Pancreas (tissue), 10 donors: ENCODE measurements at regions not wholly inside any gene's neighbourhood (a gene's known extent, or its start where the extent isn't known, plus 50 kb on each side); places are given as distances from the start of the nearest gene placed in this dataset.

Experiments used
- ATAC-seq, 4 donors: fragments of 200-7000 bp; cut with Tn5 transposase; one replicate each; pipeline versions ENCODE4 v1.8.0 to v1.9.1; 2020; ENCODE audit warnings: mild to moderate bottlenecking in 4 of 4, moderate library complexity in 4 of 4
- DNase-seq, 6 donors: peaks; one replicate each; pipeline ENCODE4 v3.0.0-alpha.2; 2020
- FAIRE-seq: peaks from 2 replicates; lab custom pipeline; 2012; peaks lifted over from hg19 to GRCh38; lab: Jason Lieb, UNC
- H3K27ac ChIP-seq, 4 donors: fragments of 200-600 bp; sonication (generic); 1 replicate in 3 of 4; 2 replicates in 1 of 4; pipeline versions ENCODE4 v1.5.0 to v1.8.0; 2020
- H3K27me3 ChIP-seq, 4 donors: fragments of 200-600 bp; one replicate each; pipeline ENCODE4 v1.8.0; 2021
- H3K36me3 ChIP-seq, 3 donors: fragments of 200-600 bp; sonication (generic) in 1 of 3; one replicate each; pipeline versions ENCODE4 v1.5.0 to v1.8.0; 2020 to 2021
- H3K4me1 ChIP-seq, 3 donors: fragments of 200-600 bp; one replicate each; pipeline ENCODE4 v1.8.0; 2021
- H3K4me3 ChIP-seq, 4 donors: fragments of 200-600 bp; sonication (generic) in 2 of 4; one replicate each; pipeline versions ENCODE4 v1.5.0 to v1.8.0; 2020 to 2021
- H3K9me3 ChIP-seq, 4 donors: fragments of 200-600 bp; one replicate each; pipeline ENCODE4 v1.8.0; 2021
- WGBS, 2 donors: extraction: QIAGEN DNeasy Blood & Tissue Kit; methylation state at CpG; one replicate each; pipeline ENCODE4 v1.1.7; 2013; 5-methylcytosine and 5-hydroxymethylcytosine counted together
- intact Hi-C, 3 donors: fragments of 100-400 bp; cut with DNase I; formaldehyde crosslinking; loops; one replicate each; pipeline versions ENCODE4 v1.11.1 to v1.14.2; 2022
- TF ChIP-seq, protein P1 (sequence below), 4 donors: fragments of 200-600 bp; sonication (generic) in 3 of 4; IDR thresholded peaks; one replicate each; pipeline versions ENCODE4 v1.5.0 to v1.8.0; 2021; ENCODE audit warnings: antibody characterized with exemption in 4 of 4
- donor health status: healthy with polysubstance abuse.
- donor health status: DM: no; HTN: no; CAD: no; lungs with moderate emphysema.
- donor health status: DM: no; HTN: no; CAD: no.
- donor health status: control.
- donor health status: control.
- donor health status: Bipolar disorder and iron deficiency.
- donor health status: DM: yes; HTN: yes; CAD: no.
- donor health status: DM: no; HTN: no; CAD: no.
- donor health status: DM: no; HTN: no; CAD: no.
- donor health status: DM: yes; HTN: yes; CAD: no.

DNA sequence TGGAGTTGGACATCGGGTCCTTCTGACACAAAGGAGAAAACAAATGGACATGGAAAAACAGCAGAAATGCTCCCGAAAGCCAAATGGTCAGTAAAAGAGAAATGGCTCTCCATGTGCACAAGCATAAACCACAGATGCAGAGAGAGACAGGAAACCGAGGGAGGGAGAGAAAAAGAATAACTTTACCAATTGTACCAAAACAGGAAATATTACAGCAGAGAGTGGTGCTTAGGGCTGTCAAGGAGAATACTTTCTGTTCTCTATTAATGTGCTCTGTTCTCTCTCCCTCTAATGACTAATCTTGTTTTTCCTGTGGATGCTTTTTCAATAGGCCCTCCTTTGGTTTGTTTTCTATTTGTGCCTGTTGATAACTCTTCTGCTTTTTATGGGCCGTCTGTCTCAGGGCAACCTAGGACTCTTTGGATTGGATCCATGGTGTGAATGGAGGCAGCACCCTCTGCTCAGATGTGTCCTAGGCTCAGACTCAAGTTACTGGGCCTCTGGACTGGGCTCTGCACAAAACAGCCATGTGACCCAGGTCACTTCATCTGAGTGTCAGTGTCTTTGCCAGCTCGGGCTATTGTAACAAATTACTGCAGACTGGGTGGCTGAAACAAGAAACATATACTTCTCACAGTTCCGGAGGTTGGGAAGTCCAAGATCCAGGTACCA lies 663.0 kb downstream of the NPHP4 start:
- intact Hi-C loops: no loop called here
- no peak for ATAC-seq
- no peaks in the 10 kb centered on the region for H3K27me3 ChIP-seq
- DNase-seq: no peak
- H3K4me1 ChIP-seq: no peaks in the 10 kb centered on the region
- 48 to 61% methylated on average over 6 of the region's 6 CpGs for WGBS, 2 donors
- no peak for FAIRE-seq
- TF ChIP-seq, protein P1, sequence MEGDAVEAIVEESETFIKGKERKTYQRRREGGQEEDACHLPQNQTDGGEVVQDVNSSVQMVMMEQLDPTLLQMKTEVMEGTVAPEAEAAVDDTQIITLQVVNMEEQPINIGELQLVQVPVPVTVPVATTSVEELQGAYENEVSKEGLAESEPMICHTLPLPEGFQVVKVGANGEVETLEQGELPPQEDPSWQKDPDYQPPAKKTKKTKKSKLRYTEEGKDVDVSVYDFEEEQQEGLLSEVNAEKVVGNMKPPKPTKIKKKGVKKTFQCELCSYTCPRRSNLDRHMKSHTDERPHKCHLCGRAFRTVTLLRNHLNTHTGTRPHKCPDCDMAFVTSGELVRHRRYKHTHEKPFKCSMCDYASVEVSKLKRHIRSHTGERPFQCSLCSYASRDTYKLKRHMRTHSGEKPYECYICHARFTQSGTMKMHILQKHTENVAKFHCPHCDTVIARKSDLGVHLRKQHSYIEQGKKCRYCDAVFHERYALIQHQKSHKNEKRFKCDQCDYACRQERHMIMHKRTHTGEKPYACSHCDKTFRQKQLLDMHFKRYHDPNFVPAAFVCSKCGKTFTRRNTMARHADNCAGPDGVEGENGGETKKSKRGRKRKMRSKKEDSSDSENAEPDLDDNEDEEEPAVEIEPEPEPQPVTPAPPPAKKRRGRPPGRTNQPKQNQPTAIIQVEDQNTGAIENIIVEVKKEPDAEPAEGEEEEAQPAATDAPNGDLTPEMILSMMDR (IDR thresholded peaks at IDR 0.05): no peak
- H3K4me3 ChIP-seq: no peak overlapping the region
- no peaks in the 10 kb centered on the region for H3K9me3 ChIP-seq
- no peaks in the 10 kb centered on the region for H3K36me3 ChIP-seq
- H3K27ac ChIP-seq: no peak overlapping the region

- Histone ChIP-seq H3K4me1 (no peaks in the 10 kb centered on the region), H3K4me3 (no peak overlapping the region), H3K36me3 (no peaks in the 10 kb centered on the region), H3K27me3 (no peaks in the 10 kb centered on the region), H3K27ac (no peak overlapping the region), H3K9me3 (peaks cover 0 to 2% (median 0%) of the 10 kb centered on the region in 4 donors)
- TF ChIP-seq, protein P1 (IDR thresholded peaks at IDR 0.05): no peak
- intact Hi-C loops: no loop called here
- 32 to 44% methylated on average over 2 of the region's 2 CpGs for WGBS, 2 donors
- DNase-seq: no peak
- no peak for ATAC-seq
- no peak for FAIRE-seq
Observed at GRCh38 chr1:5324883-5325282, 667.3 kb downstream of the NPHP4 start.

GRCh38 chr1:5318143-5318816 lies 663.9 kb downstream of the AJAP1 start:
- no peak overlapping the region for H3K4me3 ChIP-seq
- H3K9me3 ChIP-seq: peaks cover 0 to 3% (median 0%) of the 10 kb centered on the region in 4 donors
- TF ChIP-seq, protein P1 (IDR thresholded peaks at IDR 0.05): no peak
- FAIRE-seq (no peak), ATAC-seq (no peak), DNase-seq (no peak)
- H3K36me3 ChIP-seq: no peaks in the 10 kb centered on the region
- intact Hi-C loops: no loop called here
- peaks cover 0 to 4% (median 0%) of the 10 kb centered on the region in 4 donors for H3K27me3 ChIP-seq
- H3K27ac ChIP-seq: no peak overlapping the region
- no peaks in the 10 kb centered on the region for H3K4me1 ChIP-seq
- 66 to 78% methylated on average over 15 of the region's 15 CpGs for WGBS, 2 donors

DNA sequence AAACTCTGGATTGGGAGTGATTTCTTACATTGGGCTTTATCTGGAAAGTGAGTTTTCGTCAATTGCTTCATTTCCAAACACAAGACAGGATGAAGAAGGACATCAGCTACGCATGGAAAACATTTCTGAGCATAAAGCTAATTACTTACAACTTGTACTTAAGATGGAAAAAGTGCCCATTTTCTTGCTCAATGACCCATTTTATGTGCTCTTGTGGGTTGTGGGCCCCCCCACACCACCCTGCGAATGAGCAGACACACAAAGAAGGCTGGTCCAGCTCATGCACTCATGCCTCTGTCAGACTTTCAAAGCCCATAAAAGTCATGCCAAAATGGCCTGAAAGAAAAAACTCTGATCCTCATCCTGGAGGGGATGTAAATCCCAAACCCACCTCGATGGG lies 663.0 kb downstream of the AJAP1 start:
- no peaks in the 10 kb centered on the region for H3K4me1 ChIP-seq
- DNase-seq (no peak), ATAC-seq (no peak), FAIRE-seq (no peak)
- no peaks in the 10 kb centered on the region for H3K36me3 ChIP-seq
- TF ChIP-seq, protein P1 (IDR thresholded peaks at IDR 0.05): no peak
- peaks cover 0 to 3% (median 0%) of the 10 kb centered on the region in 4 donors for H3K9me3 ChIP-seq
- no peak overlapping the region for H3K4me3 ChIP-seq
- peaks cover 0 to 4% (median 0%) of the 10 kb centered on the region in 4 donors for H3K27me3 ChIP-seq
- no peak overlapping the region for H3K27ac ChIP-seq
- WGBS, 2 donors: 61 to 73% methylated on average over 4 of the region's 4 CpGs
- intact Hi-C loops: no loop called here

DNA sequence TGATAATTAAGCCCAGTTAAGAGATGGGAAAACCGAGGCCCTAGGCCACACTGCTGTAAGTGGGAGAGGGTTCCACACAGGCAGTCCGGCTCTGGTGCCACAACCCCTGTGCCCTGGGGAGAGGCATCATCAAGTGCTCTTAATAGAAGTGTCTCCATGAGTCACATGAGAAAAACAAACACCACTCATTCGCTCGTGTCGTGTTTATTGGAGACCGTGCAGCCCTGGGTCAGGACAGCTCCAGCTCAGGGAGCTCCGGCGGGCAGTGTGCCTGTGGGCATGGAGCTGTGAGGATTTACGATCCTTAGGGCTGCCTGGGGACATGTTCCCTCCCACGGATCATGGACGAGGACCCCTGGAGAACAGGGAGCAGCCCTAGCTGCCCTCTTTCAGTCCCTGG lies 658.5 kb downstream of the AJAP1 start:
- Histone ChIP-seq H3K27me3 (peaks cover 0 to 4% (median 0%) of the 10 kb centered on the region in 4 donors), H3K4me3 (no peak overlapping the region), H3K9me3 (no peaks in the 10 kb centered on the region), H3K4me1 (no peaks in the 10 kb centered on the region), H3K27ac (no peak overlapping the region), H3K36me3 (no peaks in the 10 kb centered on the region)
- WGBS, 2 donors: 47 to 53% methylated on average over 11 of the region's 11 CpGs
- intact Hi-C loops: no loop called here
- TF ChIP-seq, protein P1 (IDR thresholded peaks at IDR 0.05): no peak
- no peak for FAIRE-seq
- no peak for ATAC-seq
- DNase-seq: no peak
